ENCODE measurements at regions not wholly inside any gene's neighbourhood (a gene's known extent, or its start where the extent isn't known, plus 50 kb on each side); places are given as distances from the start of the nearest gene placed in this dataset.
"Not testable (repeated sequence)": the region's sequence is repeated elsewhere in the genome, so short reads cannot be mapped to it uniquely, and the experiment has no call there.

DNA sequence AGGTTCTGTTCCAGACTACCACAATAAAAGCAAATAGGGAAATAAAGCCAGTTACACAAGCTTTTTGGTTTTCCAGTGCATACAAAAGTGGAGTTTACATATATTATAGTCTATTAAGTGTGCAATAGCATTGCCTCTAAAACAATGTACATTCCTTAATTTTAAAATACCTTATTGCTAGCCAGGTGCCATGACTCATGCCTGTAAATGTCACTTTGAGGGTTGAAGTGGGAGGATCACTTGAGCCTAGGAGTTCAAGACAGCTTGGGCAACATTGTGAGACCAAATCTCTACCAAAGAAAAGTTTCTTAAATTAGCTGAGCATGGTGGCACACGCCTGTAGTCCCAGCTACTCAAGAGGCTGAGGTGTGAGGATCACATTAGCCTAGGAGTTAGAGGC, 52.9 kb upstream of the IMP4 start:
- TF ChIP-seq CTCF (conservative IDR thresholded peaks at IDR 0.05; ENCODE audit: low read depth, low read length): no peak
- DNase-seq (ENCODE audit: low read depth): no peak
- no peak overlapping the region for H3K4me3 ChIP-seq (ENCODE audit: low read depth, low read length)

GRCh38 chr2:130288467-130289403, 54.0 kb upstream of the IMP4 start:
- no peak for DNase-seq (ENCODE audit: low read depth)
- TF ChIP-seq CTCF (conservative IDR thresholded peaks at IDR 0.05; ENCODE audit: low read depth, low read length): no peak
- H3K4me3 ChIP-seq (ENCODE audit: low read depth, low read length): no peak overlapping the region

DNA sequence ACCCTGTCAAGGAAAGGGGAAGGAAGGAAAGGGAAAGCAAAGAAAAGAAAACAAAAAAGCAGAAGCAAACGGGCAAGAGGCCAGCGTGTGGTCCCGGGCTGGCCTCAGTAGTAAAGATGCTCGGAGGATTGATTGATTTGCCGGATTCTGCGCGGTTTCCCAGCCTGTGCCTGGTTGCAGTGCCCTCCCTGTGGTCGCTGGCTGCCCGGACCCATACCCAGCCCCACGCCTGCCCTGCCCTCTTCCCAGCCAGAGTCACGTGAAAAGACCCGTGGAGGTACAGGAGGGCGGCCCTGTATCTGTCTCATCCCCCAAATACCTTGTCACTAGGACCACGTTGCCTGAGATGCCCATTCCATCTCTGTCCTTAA, 55.1 kb upstream of the IMP4 start:
- TF ChIP-seq CTCF (conservative IDR thresholded peaks at IDR 0.05; ENCODE audit: low read depth, low read length): no peak
- no peak for DNase-seq (ENCODE audit: low read depth)
- no peak overlapping the region for H3K4me3 ChIP-seq (ENCODE audit: low read depth, low read length)

GRCh38 chr2:130286983-130287655, 55.6 kb upstream of the IMP4 start:
- no peak overlapping the region for H3K4me3 ChIP-seq (ENCODE audit: low read depth, low read length)
- no peak for DNase-seq (ENCODE audit: low read depth)
- TF ChIP-seq CTCF (conservative IDR thresholded peaks at IDR 0.05; ENCODE audit: low read depth, low read length): no peak

GRCh38 chr2:130283341-130283869, 59.3 kb upstream of the IMP4 start:
- DNase-seq (ENCODE audit: low read depth); H3K4me3 ChIP-seq (ENCODE audit: low read depth, low read length): not testable (repeated sequence)

GRCh38 chr2:130279551-130279950, 63.1 kb upstream of the IMP4 start:
- DNase-seq (ENCODE audit: low read depth); H3K4me3 ChIP-seq (ENCODE audit: low read depth, low read length): not testable (repeated sequence)

- not testable (repeated sequence) for H3K4me3 ChIP-seq (ENCODE audit: low read depth, low read length); DNase-seq (ENCODE audit: low read depth)
These were observed 70.1 kb upstream of the TUBA3E start for GRCh38 chr2:130268333-130268732.

DNA sequence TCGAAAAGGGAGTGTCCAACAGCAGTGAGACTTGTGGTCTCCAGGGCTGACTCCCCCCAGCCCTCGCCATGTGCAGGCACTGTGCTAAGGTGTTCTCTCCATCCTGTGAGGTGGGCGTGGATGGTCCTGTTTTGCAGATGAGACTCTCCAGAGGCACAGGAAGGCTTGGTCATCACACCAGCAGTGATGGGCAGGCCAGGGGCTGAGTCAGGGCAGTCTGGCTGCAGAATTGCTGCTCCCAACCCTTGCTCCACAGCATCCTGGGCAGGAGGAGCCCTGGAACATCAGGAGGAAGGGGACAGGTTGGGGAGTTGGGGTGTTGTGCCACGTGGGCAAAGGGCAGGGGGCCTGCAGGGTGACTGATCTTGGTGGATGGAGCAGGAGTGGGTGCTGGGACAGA, 69.3 kb upstream of the TUBA3E start:
- not testable (repeated sequence) for H3K4me3 ChIP-seq (ENCODE audit: low read depth, low read length); DNase-seq (ENCODE audit: low read depth)

DNA sequence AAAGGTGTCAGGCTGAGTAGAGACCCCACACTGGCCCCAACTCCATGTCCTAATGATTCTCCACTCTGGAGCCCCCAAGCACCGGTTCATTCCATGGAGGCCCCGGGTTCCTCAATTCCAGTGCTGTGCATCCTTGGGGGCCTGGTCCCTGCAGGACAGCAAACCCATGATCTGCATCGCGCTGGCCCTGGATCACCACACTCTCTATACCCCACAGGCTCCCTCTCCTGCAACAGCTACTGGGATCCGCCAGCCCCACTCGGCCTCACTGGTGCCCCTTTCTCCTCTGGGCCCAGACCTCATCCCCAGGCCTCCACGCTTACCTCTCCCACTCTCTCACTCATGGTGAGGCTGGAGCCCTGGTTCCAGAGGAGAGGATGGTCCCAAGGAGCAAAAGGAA, 68.6 kb upstream of the TUBA3E start:
- not testable (repeated sequence) for DNase-seq (ENCODE audit: low read depth)

DNA sequence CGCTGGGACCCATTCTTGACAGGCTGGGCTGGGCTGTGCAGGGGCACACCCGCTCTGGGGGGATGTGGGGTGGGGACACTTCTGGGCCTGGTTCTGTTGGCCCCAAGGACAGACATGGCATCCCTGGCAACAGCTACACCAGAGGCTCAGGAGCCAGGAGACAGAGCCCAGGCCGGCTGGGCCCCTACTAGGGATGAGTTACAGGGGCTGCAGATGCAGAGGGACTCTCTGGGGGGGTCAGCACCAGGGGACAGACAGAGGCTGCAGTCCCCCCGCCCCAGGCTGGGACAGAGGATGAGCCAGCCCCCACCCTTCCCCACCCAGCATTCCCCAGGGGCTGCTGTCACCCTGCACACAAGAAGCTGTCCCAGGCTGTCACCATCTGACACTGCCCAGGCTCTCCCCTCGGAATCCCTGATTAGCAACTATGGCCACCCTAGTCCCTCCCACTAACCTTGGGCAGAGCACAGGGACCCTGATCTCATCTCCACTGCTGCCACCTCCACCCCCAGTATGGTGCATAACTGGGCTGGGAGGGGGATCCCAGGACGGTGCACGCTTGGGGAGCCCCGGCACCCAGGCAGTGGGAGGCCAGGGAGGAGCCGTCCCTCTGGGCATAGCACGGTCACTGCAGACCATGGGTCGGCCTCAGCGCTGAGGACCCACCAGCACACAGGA, 67.5 kb upstream of the TUBA3E start:
- DNase-seq (ENCODE audit: low read depth); H3K4me3 ChIP-seq (ENCODE audit: low read depth, low read length): not testable (repeated sequence)

More for the DNA sequence above, 68.6 kb upstream of the TUBA3E start:
- H3K4me3 ChIP-seq (ENCODE audit: low read depth, low read length): not testable (repeated sequence)

DNA sequence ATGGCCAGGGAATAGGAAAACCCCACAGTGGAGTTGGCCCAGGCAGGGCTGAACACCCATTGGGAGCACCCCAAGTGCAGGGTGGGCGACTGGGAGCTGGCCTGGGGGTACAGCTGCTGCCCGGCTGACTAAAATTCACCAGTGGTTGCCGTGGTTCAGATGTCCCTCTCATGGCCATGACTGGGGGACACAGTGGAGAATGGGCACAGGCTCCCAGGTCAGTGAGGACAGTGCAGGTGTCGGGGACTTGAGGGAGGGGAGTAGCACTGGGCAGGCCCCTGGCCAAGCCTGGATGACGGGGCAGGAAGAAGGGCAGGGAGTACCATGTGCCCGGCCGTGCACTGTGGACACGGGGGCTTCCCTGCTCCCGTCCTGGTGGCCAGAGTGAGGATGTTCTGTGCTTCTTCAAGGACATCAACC, 66.7 kb upstream of the TUBA3E start:
- not testable (repeated sequence) for H3K4me3 ChIP-seq (ENCODE audit: low read depth, low read length); DNase-seq (ENCODE audit: low read depth)

Measured in choroid plexus epithelial cell (primary cell).